Immature natural killer cell (primary cell): ENCODE measurements at regions not wholly inside any gene's neighbourhood (a gene's known extent, or its start where the extent isn't known, plus 50 kb on each side); places are given as distances from the start of the nearest gene placed in this dataset.

ENCODE experiments used
- DNase-seq, 3 donors: peaks; one replicate each; pipeline ENCODE4 v3.0.0; 2022; ENCODE audit warnings: mixed read lengths in 1 of 3
- H3K27ac Mint-ChIP-seq, 6 donors: one replicate each; pipeline ENCODE4 v1.8.0; 2020; ENCODE audit warnings: mixed read lengths in 6 of 6, mild to moderate bottlenecking in 5 of 6, inconsistent platforms in 4 of 6, moderate library complexity in 3 of 6
- H3K27me3 Mint-ChIP-seq, 3 donors: one replicate each; pipeline ENCODE4 v1.8.0; 2020 to 2021; ENCODE audit warnings: low read depth in 3 of 3, mild to moderate bottlenecking in 3 of 3, mixed read lengths in 3 of 3, moderate library complexity in 3 of 3, inconsistent platforms in 1 of 3
- H3K36me3 Mint-ChIP-seq, 3 donors: one replicate each; pipeline ENCODE4 v1.8.0; 2020; ENCODE audit warnings: mixed read lengths in 3 of 3, inconsistent platforms in 2 of 3, mild to moderate bottlenecking in 2 of 3
- H3K4me1 Mint-ChIP-seq, 2 donors: one replicate each; pipeline ENCODE4 v1.8.0; 2020; ENCODE audit warnings: inconsistent platforms in 2 of 2, mild to moderate bottlenecking in 2 of 2, mixed read lengths in 2 of 2, moderate library complexity in 1 of 2
- H3K4me3 Mint-ChIP-seq, 5 donors: one replicate each; pipeline ENCODE4 v1.8.0; 2020; ENCODE audit warnings: mild to moderate bottlenecking in 5 of 5, mixed read lengths in 5 of 5, inconsistent platforms in 3 of 5, moderate library complexity in 3 of 5
- H3K9me3 Mint-ChIP-seq, 6 donors: one replicate each; pipeline ENCODE4 v1.8.0; 2020; ENCODE audit warnings: mild to moderate bottlenecking in 6 of 6, mixed read lengths in 6 of 6, inconsistent platforms in 4 of 6, moderate library complexity in 3 of 6

DNA sequence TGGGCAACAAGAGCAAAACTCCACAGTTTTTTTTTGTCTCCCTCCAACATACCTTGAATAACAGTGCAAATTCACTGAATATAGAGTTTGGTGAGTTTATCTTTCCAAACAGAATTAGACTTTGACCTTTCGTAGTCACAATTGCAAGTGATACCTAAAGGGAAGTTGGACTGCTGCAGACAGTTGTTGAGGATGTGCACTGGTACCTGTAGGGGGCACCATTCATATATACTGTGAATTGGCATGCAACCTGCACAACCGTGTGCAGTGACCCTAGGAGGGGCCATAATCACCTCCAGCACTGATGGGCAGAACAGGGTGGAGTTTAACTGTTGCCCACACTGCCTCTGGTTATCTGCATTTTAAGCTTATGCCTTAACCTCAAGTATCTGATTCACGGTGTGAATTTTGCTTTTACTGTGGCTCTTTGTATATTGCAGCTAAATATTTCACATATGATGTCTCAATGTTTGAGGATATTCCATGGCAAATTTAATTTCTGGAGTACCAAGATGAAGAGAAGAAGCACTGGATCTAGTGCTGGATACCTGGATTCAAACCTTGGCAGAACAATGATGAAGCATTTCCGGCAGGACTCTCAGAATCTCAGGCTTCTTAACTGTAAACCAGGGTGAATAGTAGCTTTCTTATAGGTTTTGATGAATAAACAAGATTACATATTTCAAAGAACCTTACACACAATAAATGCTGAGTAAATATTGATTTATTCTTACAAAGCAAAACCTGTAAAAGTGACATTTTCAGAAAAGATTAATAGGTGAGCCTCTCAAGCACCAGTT, 144.3 kb downstream of the ACTBL2 start:
- DNase-seq, result no peak
- H3K4me1 Mint-ChIP-seq, result no peaks in the 10 kb centered on the region
- H3K27ac Mint-ChIP-seq, result no peak overlapping the region
- no peak overlapping the region for H3K4me3 Mint-ChIP-seq
- H3K36me3 Mint-ChIP-seq, result no peaks in the 10 kb centered on the region
- peaks cover 0 to 5% (median 0%) of the 10 kb centered on the region in 3 donors for H3K27me3 Mint-ChIP-seq
- no peaks in the 10 kb centered on the region for H3K9me3 Mint-ChIP-seq

DNA sequence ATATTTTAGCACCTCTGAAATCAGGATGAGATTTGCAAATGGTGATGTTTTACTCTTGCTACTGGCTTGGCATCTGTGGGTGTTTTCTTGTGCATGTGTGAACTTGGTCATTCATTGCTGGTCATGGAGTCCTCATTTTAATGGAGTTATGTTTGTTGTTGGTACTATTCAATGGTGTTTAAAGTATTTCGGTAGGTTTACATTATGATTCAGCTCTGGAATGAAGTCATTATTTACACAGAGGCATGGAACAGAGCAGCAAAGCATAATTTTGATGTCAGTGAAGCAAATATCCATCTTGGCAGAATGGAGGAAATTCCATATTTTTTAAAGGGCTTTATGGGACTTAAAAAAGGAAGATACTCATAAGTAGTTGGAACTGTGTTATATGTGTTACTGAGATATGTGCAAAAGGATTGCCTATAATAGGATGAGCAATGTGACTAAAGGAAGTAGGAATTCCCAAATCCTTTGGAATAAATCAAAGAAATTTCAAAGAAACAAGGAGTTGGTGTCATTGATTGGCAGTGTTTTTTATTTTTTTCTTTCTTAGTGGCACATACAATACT, 147.4 kb downstream of the ACTBL2 start:
- no peak for DNase-seq
- H3K9me3 Mint-ChIP-seq, result no peaks in the 10 kb centered on the region
- no peak overlapping the region for H3K27ac Mint-ChIP-seq
- H3K36me3 Mint-ChIP-seq, result no peaks in the 10 kb centered on the region
- no peak overlapping the region for H3K4me3 Mint-ChIP-seq
- H3K27me3 Mint-ChIP-seq, result peaks cover 0 to 4% (median 2%) of the 10 kb centered on the region in 3 donors
- H3K4me1 Mint-ChIP-seq, result no peaks in the 10 kb centered on the region

DNA sequence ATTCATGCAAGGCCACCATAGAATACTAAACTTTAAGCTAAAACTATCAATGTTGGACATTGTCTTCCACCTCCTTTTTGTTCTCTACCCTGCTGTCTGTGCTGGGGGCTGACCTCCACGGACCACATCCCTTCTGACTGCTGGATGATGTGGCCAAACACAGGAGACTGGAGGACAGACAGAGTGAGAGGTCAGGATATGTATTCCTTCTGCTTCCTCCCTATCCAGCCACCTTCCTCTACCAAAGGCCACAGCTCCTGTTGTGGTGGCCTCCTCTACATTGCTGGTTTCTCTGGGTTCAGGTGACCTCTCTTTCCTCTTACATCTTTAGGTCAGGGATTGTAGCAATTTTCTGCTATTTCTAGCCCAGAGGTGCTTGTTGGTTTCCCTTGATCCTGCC, 148.1 kb downstream of the ACTBL2 start:
- H3K4me3 Mint-ChIP-seq, result no peak overlapping the region
- DNase-seq, result no peak
- peaks cover 0 to 4% (median 2%) of the 10 kb centered on the region in 3 donors for H3K27me3 Mint-ChIP-seq
- H3K9me3 Mint-ChIP-seq, result no peaks in the 10 kb centered on the region
- H3K4me1 Mint-ChIP-seq, result no peaks in the 10 kb centered on the region
- H3K27ac Mint-ChIP-seq, result no peak overlapping the region
- no peaks in the 10 kb centered on the region for H3K36me3 Mint-ChIP-seq

DNA sequence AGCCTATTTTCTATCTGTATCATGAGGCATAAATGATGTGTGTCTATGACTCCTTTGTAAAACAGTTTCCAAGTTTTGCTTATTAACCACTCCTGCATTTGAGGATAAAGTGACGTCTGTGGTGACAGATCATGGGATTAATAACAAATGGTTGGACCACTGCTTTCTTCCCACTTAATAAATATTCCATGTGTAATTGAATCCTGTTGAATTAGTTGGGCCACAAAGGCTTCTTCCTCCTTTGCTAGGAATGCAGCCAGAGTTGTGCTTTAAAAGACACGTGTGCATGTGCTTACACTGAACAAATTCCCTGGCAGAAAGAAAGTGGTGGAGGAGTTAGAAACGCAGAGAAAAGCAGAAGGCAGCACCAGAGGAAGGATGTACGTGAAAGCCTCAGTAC, 150.2 kb downstream of the ACTBL2 start:
- no peaks in the 10 kb centered on the region for H3K4me1 Mint-ChIP-seq
- no peaks in the 10 kb centered on the region for H3K9me3 Mint-ChIP-seq
- H3K36me3 Mint-ChIP-seq, result no peaks in the 10 kb centered on the region
- DNase-seq, result no peak
- no peak overlapping the region for H3K4me3 Mint-ChIP-seq
- H3K27me3 Mint-ChIP-seq, result peaks cover 2 to 7% (median 3%) of the 10 kb centered on the region in 3 donors
- no peak overlapping the region for H3K27ac Mint-ChIP-seq

DNA sequence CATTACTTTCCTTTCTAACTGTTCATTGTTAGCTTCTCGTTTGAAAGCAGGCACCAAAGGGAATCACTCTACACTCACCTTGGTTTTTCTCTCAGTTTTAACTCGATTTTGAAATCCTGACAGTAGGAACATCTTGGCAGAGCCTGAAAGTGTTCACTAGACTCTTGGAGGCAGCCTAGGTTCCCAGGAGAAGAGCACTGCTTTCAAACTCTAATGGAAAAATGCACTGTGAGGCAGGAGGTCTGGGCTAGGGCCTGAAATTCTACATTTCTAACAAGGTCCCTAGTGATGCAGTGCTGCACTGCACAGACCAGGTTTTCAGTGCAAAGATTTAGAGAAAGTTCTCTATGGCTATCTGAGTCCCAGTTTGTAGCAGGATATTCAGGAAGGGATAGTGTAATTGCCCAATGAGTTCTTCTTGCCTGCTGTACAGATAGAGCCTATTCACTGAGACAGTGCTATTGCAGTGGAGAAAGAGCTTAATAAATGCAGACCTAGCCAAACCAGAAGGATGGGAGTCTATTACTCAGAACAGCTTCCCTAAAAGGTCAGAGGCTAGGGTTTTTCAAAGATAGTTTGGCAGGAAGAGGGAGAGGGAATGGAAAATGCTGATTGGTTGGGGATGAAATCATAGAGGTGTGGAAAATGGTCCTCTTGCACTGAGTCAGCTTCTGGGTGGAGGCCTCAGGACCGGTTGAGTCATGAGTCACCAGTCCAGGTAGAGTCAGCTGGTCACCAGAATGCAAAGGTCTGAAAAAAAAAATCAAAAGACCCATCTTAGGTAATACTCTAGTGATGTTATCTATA, 153.9 kb downstream of the GPBP1 start:
- Mint-ChIP-seq H3K4me3 (no peak overlapping the region), H3K27ac (no peak overlapping the region), H3K4me1 (no peaks in the 10 kb centered on the region), H3K27me3 (peaks cover 2 to 7% (median 3%) of the 10 kb centered on the region in 3 donors), H3K36me3 (no peaks in the 10 kb centered on the region), H3K9me3 (no peaks in the 10 kb centered on the region)
- no peak for DNase-seq

DNA sequence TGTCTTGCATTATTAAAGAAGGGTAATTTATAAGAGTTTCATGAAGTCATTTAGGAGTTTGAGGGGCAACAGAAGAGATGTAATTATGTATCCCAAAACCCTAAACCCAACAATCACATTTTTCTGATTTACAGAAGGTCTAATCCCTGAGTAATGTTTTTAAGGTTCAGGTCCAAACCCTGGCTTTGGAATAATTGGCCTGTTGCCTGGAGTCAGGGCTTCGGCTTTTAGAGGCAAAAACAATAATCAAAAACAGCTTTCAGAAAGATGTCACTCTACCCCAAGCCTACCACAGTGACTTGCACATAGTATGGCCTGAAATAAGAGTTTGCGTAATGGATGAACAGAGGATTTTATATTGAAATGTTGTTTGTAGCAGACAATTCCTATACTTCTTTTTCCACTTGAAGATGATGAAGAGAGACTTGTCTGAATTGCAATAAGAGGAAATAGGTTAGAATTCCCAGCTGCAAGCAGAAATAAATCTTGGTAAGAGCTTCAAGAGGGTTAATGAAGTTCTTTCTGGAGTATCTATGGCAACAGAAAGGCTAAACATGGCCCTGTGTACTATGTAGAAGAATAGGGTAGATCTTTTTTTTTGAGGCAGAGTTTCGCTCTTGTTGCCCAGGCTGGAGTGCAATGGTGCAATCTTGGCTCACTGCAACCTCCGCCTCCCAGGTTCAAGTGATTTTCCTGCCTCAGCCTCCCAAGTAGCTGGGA, 152.0 kb downstream of the GPBP1 start:
- Mint-ChIP-seq H3K27ac (no peak overlapping the region), H3K27me3 (peaks cover 1 to 5% (median 4%) of the 10 kb centered on the region in 3 donors), H3K4me1 (no peaks in the 10 kb centered on the region), H3K4me3 (no peak overlapping the region), H3K36me3 (no peaks in the 10 kb centered on the region), H3K9me3 (no peaks in the 10 kb centered on the region)
- DNase-seq, result no peak

DNA sequence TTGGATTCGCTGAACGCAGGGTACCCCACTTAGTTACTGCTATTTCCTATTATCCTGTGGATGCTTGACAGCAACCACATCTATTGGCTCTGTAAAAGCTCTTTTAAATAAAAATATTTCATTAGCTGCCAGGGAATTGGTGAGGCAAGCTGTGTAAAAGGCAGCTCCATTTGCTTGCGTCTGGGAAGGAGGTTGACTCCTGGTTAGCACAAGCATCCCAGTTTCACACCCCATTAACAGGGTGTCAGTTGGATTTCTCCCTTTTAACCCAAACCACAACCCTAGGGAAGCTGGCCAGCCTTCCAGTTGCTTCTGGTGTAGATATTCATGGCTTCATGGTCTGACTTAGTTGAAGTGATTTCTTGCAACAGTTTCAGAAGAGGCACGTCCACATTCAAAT, 151.0 kb downstream of the GPBP1 start:
- no peaks in the 10 kb centered on the region for H3K9me3 Mint-ChIP-seq
- H3K27ac Mint-ChIP-seq, result no peak overlapping the region
- H3K4me1 Mint-ChIP-seq, result no peaks in the 10 kb centered on the region
- no peak overlapping the region for H3K4me3 Mint-ChIP-seq
- H3K36me3 Mint-ChIP-seq, result no peaks in the 10 kb centered on the region
- DNase-seq, result no peak
- peaks cover 0 to 5% (median 3%) of the 10 kb centered on the region in 3 donors for H3K27me3 Mint-ChIP-seq

DNA sequence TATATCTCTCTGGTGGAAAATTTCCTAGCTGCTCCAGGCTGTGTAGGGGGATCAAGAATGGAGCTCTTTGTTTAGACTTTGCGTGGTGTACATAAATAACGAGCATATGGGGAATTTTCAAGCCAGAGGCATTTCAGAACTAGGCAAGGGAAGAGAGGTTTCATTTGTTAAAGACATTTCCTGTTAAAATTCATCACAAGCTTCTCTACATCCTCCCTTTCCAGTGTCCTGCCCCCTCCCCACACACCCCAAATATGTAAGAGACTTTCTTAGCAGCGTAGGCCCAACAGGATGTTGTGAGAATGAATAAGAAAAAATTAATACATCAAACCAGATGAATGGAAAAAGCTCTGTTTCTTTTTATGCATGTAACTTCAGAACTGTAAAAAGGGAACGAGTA, 150.3 kb downstream of the GPBP1 start:
- no peaks in the 10 kb centered on the region for H3K9me3 Mint-ChIP-seq
- H3K4me3 Mint-ChIP-seq, result no peak overlapping the region
- DNase-seq, result no peak
- peaks cover 0 to 6% (median 3%) of the 10 kb centered on the region in 3 donors for H3K27me3 Mint-ChIP-seq
- no peaks in the 10 kb centered on the region for H3K4me1 Mint-ChIP-seq
- H3K36me3 Mint-ChIP-seq, result no peaks in the 10 kb centered on the region
- H3K27ac Mint-ChIP-seq, result no peak overlapping the region

DNA sequence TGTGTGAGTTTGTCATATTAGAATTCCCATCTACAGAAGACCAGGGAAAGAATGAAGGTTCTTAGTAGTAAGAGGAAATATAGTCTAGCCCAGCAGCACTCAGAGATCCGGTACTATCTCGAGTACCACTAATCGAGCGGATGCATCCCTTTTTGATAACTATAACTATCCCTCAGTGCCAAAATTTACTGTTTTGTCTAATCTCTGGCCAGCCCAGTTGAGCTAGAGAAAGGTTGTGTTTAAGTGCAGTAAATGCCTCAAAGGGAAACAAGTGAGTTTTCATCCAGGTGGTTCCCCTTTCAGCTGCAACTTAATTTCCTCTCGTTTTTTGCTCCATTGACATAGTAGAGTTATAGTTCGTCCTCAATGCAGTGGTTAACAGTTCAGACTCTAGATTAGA, 146.7 kb downstream of the GPBP1 start:
- Mint-ChIP-seq H3K36me3 (no peaks in the 10 kb centered on the region), H3K4me3 (no peak overlapping the region), H3K27ac (no peak overlapping the region), H3K9me3 (no peaks in the 10 kb centered on the region), H3K27me3 (peaks cover 3 to 5% (median 3%) of the 10 kb centered on the region in 3 donors), H3K4me1 (no peaks in the 10 kb centered on the region)
- no peak for DNase-seq

DNA sequence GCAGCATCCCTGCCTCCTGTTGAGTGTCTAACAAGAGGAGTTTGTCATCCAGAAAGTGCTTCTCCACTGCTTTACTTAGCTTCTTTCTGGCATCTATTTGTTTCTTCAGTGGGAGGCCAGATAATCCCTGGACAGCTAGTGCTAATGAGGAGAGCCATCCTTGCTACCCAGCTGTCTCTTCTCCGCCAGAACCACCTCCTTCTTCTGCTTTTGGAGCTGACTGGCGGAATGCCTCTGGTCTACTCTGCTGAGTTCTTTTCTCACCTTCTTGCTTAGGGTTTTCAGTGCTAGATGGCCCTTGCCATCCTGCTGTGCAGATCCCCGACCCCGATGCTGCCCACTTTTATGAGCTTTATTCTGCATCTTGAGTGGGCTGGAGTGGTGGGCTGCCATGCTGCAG, 145.8 kb downstream of the GPBP1 start:
- no peaks in the 10 kb centered on the region for H3K9me3 Mint-ChIP-seq
- no peak for DNase-seq
- no peak overlapping the region for H3K4me3 Mint-ChIP-seq
- H3K27me3 Mint-ChIP-seq, result peaks cover 3 to 7% (median 6%) of the 10 kb centered on the region in 3 donors
- no peaks in the 10 kb centered on the region for H3K36me3 Mint-ChIP-seq
- H3K27ac Mint-ChIP-seq, result no peak overlapping the region
- H3K4me1 Mint-ChIP-seq, result no peaks in the 10 kb centered on the region

DNA sequence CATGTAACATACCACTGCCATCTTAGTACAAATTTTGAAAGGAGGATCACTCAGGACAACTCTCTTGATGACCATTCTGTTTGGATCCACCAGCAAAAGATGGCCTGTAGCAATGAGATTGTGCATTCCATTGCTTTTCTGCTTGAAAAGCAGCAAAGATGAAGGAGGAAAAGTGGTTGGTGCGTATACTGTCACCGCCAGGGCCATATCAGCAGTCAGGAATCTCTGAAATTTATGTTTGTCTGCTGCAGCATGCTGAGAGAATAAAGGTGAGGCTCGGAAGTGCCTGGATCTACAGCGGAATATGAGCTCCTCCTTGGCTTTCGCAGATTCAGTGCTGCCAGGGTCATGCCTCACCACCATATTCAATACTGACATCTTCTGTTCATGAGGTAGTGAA, 144.4 kb downstream of the GPBP1 start:
- Mint-ChIP-seq H3K27me3 (peaks cover 5 to 8% (median 6%) of the 10 kb centered on the region in 3 donors), H3K36me3 (no peaks in the 10 kb centered on the region), H3K27ac (no peak overlapping the region), H3K4me3 (no peak overlapping the region), H3K4me1 (no peaks in the 10 kb centered on the region), H3K9me3 (no peaks in the 10 kb centered on the region)
- DNase-seq, result no peak

DNA sequence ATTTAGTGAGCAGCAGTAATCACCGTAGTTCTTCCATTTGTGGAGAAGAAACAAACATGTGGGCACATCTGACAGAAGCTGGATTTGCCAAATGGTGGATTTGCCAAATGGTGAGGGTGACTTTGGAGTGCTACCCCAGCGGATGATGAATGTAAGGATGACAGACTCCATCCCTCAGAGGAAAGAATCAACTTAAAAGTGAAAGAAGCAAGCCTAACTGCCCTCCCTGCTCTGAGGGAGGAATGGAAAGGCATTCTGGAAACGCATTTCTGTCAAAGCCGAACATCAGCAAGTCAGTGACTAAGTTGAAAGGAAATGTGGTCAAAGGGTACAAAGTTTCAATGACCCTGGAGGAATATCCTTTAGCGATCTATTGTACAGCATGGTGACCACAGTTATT, 143.5 kb downstream of the GPBP1 start:
- peaks cover 3 to 9% (median 8%) of the 10 kb centered on the region in 3 donors for H3K27me3 Mint-ChIP-seq
- H3K9me3 Mint-ChIP-seq, result no peaks in the 10 kb centered on the region
- H3K4me3 Mint-ChIP-seq, result no peak overlapping the region
- no peaks in the 10 kb centered on the region for H3K4me1 Mint-ChIP-seq
- H3K27ac Mint-ChIP-seq, result peak overlapping the region in 1 of 6 donors; percentile 17
- H3K36me3 Mint-ChIP-seq, result no peaks in the 10 kb centered on the region
- no peak for DNase-seq

DNA sequence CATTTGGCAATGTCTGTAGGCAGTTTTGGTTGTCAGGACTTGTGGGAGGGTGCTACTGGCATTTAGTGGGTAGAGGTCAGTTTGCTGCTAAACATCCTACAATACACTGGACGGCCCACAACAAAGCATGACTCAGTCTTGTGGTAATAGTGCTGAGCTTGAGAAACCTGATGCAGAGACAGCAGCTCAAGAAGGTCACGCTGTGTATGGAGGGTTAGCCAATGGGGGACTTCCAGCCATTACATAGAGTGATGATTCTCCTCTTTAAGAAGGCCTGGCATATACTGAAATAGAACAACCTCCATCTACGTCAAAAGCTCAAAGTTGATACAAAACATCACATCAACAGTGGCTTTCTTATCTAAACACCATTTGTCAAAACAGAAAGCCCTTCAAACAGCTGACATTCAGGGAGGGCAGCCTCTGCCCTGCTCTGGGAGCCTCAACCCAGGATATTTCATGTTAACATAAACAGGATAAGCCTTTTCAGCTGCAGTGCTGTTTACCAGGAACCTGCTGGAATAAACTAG, 143.0 kb downstream of the GPBP1 start:
- no peaks in the 10 kb centered on the region for H3K4me1 Mint-ChIP-seq
- H3K27ac Mint-ChIP-seq, result peak overlapping the region in 1 of 6 donors; percentile 17
- no peaks in the 10 kb centered on the region for H3K36me3 Mint-ChIP-seq
- no peak overlapping the region for H3K4me3 Mint-ChIP-seq
- no peaks in the 10 kb centered on the region for H3K9me3 Mint-ChIP-seq
- peak; percentile 35 to 51 (median 49) for DNase-seq
- H3K27me3 Mint-ChIP-seq, result peaks cover 3 to 9% (median 8%) of the 10 kb centered on the region in 3 donors
